ENCODE measurements at regions not wholly inside any gene's neighbourhood (a gene's known extent, or its start where the extent isn't known, plus 50 kb on each side); places are given as distances from the start of the nearest gene placed in this dataset.

DNA sequence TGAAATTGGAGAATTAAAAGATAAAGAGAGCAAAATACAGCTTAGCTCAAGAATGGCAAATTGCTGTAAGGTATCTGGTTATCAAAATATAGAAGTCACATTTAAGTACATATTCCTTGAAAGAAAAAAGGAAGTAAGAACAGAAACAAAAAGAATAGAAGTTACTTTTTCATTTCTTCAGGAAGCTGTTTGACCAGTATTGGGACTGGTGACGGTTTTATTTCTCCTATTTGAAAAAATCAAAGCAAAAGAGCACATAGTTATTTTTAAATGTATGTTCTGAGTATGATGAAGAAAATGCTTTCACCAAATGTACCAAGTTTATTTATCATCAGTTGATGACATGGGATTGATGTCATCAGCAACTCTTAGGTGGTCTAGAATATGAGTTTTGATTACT is 83.1 kb upstream of the OXGR1 start:
- intact Hi-C loops (cut with micrococcal nuclease; ENCODE audit: unreplicated experiment) = no loop called here
- Histone ChIP-seq H3K27ac (no peak overlapping the region), H3K9me2 (ENCODE audit: insufficient read depth) (no peaks in the 10 kb centered on the region), H3F3A (ENCODE audit: insufficient read depth, low read depth) (no peaks in the 10 kb centered on the region), H2AFZ (no peak overlapping the region), H4K20me1 (ENCODE audit: insufficient read depth) (no peaks in the 10 kb centered on the region), H3K4me3 (no peak overlapping the region), H3K4me1 (replicated peaks; ENCODE audit: insufficient read depth) (no peaks in the 10 kb centered on the region), H3K4me2 (no peak overlapping the region), H3K27me3 (ENCODE audit: insufficient read depth, low read depth) (no peaks in the 10 kb centered on the region), H3K9me3 (ENCODE audit: insufficient read depth, low read depth) (peaks cover 5% of the 10 kb centered on the region; the same call in 1 of the 2 replicates), H3K79me2 (ENCODE audit: low read depth) (no peaks in the 10 kb centered on the region), H3K36me3 (ENCODE audit: low read depth) (no peaks in the 10 kb centered on the region)
- TF ChIP-seq EZH2 (IDR thresholded peaks at IDR 0.05; ENCODE audit: low read depth) = no peak
- TF ChIP-seq, protein P1, sequence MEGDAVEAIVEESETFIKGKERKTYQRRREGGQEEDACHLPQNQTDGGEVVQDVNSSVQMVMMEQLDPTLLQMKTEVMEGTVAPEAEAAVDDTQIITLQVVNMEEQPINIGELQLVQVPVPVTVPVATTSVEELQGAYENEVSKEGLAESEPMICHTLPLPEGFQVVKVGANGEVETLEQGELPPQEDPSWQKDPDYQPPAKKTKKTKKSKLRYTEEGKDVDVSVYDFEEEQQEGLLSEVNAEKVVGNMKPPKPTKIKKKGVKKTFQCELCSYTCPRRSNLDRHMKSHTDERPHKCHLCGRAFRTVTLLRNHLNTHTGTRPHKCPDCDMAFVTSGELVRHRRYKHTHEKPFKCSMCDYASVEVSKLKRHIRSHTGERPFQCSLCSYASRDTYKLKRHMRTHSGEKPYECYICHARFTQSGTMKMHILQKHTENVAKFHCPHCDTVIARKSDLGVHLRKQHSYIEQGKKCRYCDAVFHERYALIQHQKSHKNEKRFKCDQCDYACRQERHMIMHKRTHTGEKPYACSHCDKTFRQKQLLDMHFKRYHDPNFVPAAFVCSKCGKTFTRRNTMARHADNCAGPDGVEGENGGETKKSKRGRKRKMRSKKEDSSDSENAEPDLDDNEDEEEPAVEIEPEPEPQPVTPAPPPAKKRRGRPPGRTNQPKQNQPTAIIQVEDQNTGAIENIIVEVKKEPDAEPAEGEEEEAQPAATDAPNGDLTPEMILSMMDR (conservative IDR thresholded peaks at IDR 0.05) = no peak
- CTCF ChIA-PET = no interaction called here
- POLR2A ChIA-PET (ENCODE audit: unreplicated experiment) = no interaction called here
- DNase-seq = no peak
- no TSS peak for BruUV-seq (replicated peaks)

DNA sequence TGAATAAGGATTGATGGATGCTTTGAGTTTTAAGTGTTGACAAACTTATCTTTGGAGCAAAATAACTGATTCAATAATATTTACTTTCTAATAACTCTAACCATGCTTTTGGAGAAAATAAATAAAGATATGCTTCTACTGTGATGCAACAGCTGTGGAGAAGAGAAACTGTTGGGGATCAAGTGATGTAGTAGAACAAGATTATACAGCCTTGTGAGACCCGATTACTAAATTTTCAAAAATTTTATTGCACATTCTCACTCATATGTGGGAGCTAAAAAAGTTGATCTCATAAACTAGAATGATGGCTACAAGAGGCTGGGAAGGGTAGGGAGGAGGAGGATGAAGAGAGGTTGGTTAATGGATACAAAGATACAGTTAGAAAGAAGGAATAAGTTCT is 85.5 kb upstream of the OXGR1 start:
- H4K20me1 ChIP-seq (ENCODE audit: insufficient read depth) = no peaks in the 10 kb centered on the region
- no peaks in the 10 kb centered on the region for H3K27me3 ChIP-seq (ENCODE audit: insufficient read depth, low read depth)
- no peak overlapping the region for H2AFZ ChIP-seq
- H3K4me3 ChIP-seq = no peak overlapping the region
- CTCF ChIA-PET = no interaction called here
- no peak overlapping the region for H3K4me2 ChIP-seq
- no peak overlapping the region for H3K27ac ChIP-seq
- POLR2A ChIA-PET (ENCODE audit: unreplicated experiment) = no interaction called here
- TF ChIP-seq EZH2 (IDR thresholded peaks at IDR 0.05; ENCODE audit: low read depth) = no peak
- TF ChIP-seq, protein P1 (conservative IDR thresholded peaks at IDR 0.05) = no peak
- no peaks in the 10 kb centered on the region for H3K4me1 ChIP-seq (replicated peaks; ENCODE audit: insufficient read depth)
- H3K9me3 ChIP-seq (ENCODE audit: insufficient read depth, low read depth) = no peaks in the 10 kb centered on the region
- no peak for DNase-seq
- intact Hi-C loops (cut with micrococcal nuclease; ENCODE audit: unreplicated experiment) = no loop called here
- no peaks in the 10 kb centered on the region for H3K36me3 ChIP-seq (ENCODE audit: low read depth)
- no peaks in the 10 kb centered on the region for H3K79me2 ChIP-seq (ENCODE audit: low read depth)
- no peaks in the 10 kb centered on the region for H3F3A ChIP-seq (ENCODE audit: insufficient read depth, low read depth)
- BruUV-seq (replicated peaks) = no TSS peak
- H3K9me2 ChIP-seq (ENCODE audit: insufficient read depth) = no peaks in the 10 kb centered on the region

DNA sequence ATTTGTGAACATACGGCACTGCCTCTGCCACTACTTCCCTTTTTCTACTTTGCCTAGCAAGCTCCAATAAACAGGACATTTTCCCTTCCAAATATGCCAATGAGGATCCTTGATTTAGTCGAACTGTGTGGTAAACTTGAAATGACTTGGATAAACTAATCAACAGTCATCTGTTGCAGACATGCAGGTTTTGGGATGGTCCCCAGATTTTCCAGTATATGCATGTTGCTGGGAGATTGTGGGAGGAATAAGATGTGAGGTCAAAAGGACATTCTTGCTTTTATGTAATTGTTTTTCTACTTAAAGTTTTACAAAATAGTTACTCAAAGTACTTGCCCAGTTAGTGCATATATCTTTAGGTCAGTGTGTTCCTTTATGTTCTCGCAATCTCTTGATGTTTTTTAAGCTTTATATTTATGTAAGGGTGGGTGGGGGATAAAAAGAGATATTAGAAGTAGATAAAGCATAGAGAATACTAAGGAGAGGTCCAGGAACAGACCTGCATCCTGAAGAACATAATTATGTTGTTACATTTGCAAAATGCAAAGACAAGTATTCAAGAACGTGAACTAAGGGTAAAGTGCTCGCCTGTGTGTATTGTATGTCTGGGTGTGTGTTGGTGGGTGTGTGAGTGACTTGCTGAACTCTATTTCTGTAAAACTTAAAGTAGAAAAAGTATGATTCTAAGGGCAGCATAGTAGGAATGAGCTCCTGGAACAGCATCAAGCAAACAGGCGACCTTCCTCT is 88.4 kb upstream of the OXGR1 start:
- Histone ChIP-seq H3K4me1 (replicated peaks; ENCODE audit: insufficient read depth) (no peaks in the 10 kb centered on the region), H3K36me3 (ENCODE audit: low read depth) (no peaks in the 10 kb centered on the region), H3K9me2 (ENCODE audit: insufficient read depth) (no peaks in the 10 kb centered on the region), H3K79me2 (ENCODE audit: low read depth) (no peaks in the 10 kb centered on the region), H3K27me3 (ENCODE audit: insufficient read depth, low read depth) (no peaks in the 10 kb centered on the region), H3F3A (ENCODE audit: insufficient read depth, low read depth) (no peaks in the 10 kb centered on the region), H3K4me2 (no peak overlapping the region), H3K4me3 (no peak overlapping the region), H2AFZ (no peak overlapping the region), H3K27ac (no peak overlapping the region), H3K9me3 (ENCODE audit: insufficient read depth, low read depth) (no peaks in the 10 kb centered on the region), H4K20me1 (ENCODE audit: insufficient read depth) (no peaks in the 10 kb centered on the region)
- ChIA-PET CTCF (no interaction called here), POLR2A (ENCODE audit: unreplicated experiment) (no interaction called here)
- TF ChIP-seq EZH2 (IDR thresholded peaks at IDR 0.05; ENCODE audit: low read depth) = no peak
- TF ChIP-seq, protein P1 (conservative IDR thresholded peaks at IDR 0.05) = no peak
- intact Hi-C loops (cut with micrococcal nuclease; ENCODE audit: unreplicated experiment) = no loop called here
- no TSS peak for BruUV-seq (replicated peaks)
- DNase-seq = no peak

Measured in PC-9 (cell line).